C4-2B (cell line): ENCODE measurements at regions not wholly inside any gene's neighbourhood (a gene's known extent, or its start where the extent isn't known, plus 50 kb on each side); places are given as distances from the start of the nearest gene placed in this dataset.
"Not testable (repeated sequence)": the region's sequence is repeated elsewhere in the genome, so short reads cannot be mapped to it uniquely, and the experiment has no call there.

Experiments used
- H3K27ac ChIP-seq: fragments of 450-650 bp; 2 replicates; pipeline ENCODE4 v1.5.1; 2017
- CTCF ChIP-seq: fragments of 450-650 bp; conservative IDR thresholded peaks from 2 replicates; pipeline ENCODE4 v1.5.1; 2017; ENCODE audit warnings: mild to moderate bottlenecking
- ZFX ChIP-seq: fragments of 450-650 bp; IDR thresholded peaks from 2 replicates; pipeline ENCODE4 v1.6.1; 2017

GRCh38 chr4:159859656-159860148 lies 756.8 kb downstream of the RAPGEF2 start:
- TF ChIP-seq CTCF: no peak
- TF ChIP-seq ZFX: no peak
- no peak overlapping the region for H3K27ac ChIP-seq

- TF ChIP-seq ZFX (no peak), CTCF (no peak)
Observed at GRCh38 chr4:159860945-159861344, 758.1 kb downstream of the RAPGEF2 start.

GRCh38 chr4:159864337-159864736 lies 761.5 kb downstream of the RAPGEF2 start:
- no peak overlapping the region for H3K27ac ChIP-seq
- TF ChIP-seq CTCF: no peak
- TF ChIP-seq ZFX: no peak

More at GRCh38 chr4:159860945-159861344, 758.1 kb downstream of the RAPGEF2 start:
- H3K27ac ChIP-seq: no peak overlapping the region

GRCh38 chr4:159867673-159868072 lies 764.8 kb downstream of the RAPGEF2 start:
- TF ChIP-seq ZFX (no peak), CTCF (no peak)
- H3K27ac ChIP-seq: no peak overlapping the region

- H3K27ac ChIP-seq: not testable (repeated sequence)
Observed at GRCh38 chr4:159868936-159869335, 766.1 kb downstream of the RAPGEF2 start.

- no peak overlapping the region for H3K27ac ChIP-seq
- no peak for TF ChIP-seq ZFX
Observed at GRCh38 chr4:159871141-159871540, 768.3 kb downstream of the RAPGEF2 start.

- H3K27ac ChIP-seq: no peak overlapping the region
- TF ChIP-seq ZFX (no peak), CTCF (no peak)
Observed at GRCh38 chr4:159881158-159881557, 778.3 kb downstream of the RAPGEF2 start.

GRCh38 chr4:159884989-159885388 lies 782.1 kb downstream of the RAPGEF2 start:
- H3K27ac ChIP-seq: no peak overlapping the region
- TF ChIP-seq ZFX (no peak), CTCF (no peak)
